HepG2 (cell line): ENCODE measurements at regions not wholly inside any gene's neighbourhood (a gene's known extent, or its start where the extent isn't known, plus 50 kb on each side); places are given as distances from the start of the nearest gene placed in this dataset.

Experiments
- ATAC-seq: fragments of 200-7000 bp; cut with Tn5 transposase; 3 replicates; pipeline ENCODE4 v1.9.1; 2020; ENCODE audit warnings: mild to moderate bottlenecking, moderate library complexity
- BruUV-seq: library from RNA; stranded (reverse); fragments of 400-500 nt; replicated peaks from 2 replicates; lab custom pipeline; 2021; lab: Mats Ljungman, UMichigan
- CTCF ChIA-PET: fragments of 300-600 bp; formaldehyde crosslinking; extraction: SDS; loops from one replicate; lab custom pipeline; 2021; ENCODE audit warnings: low total read pairs, inconsistent platforms, low intra/inter-chr PET ratio; lab: Yijun Ruan, JAX
- POLR2A ChIA-PET: fragments of 350-600 bp; sonication (Branson Sonifier 250); formaldehyde crosslinking; loops from one replicate; lab custom pipeline; 2020; ENCODE audit warnings: antibody characterized with exemption, inconsistent platforms; lab: Yijun Ruan, JAX
- DNase-seq: peaks from one replicate; pipeline ENCODE4 v3.0.0-alpha.2; 2015; ENCODE audit warnings: low spot score
- FAIRE-seq: peaks from 3 replicates; lab custom pipeline; 2011; peaks lifted over from hg19 to GRCh38; lab: Jason Lieb, UNC
- H2AFZ ChIP-seq: one replicate; pipeline ENCODE4 v1.6.1; 2011; ENCODE audit warnings: low read length, inconsistent platforms
- H3K27ac ChIP-seq: fragments of 300-600 bp; 3 replicates; pipeline ENCODE4 v1.8.0; 2011; ENCODE audit warnings: mixed run types, mild to moderate bottlenecking, mixed read lengths, low read length, inconsistent platforms; ENCODE audit not compliant: insufficient read depth; ENCODE audit errors: extremely low read length
- H3K27me3 ChIP-seq, 2 experiments: fragments of 200-600 bp in 1 of 2; 2 replicates in 1 of 2; 3 replicates in 1 of 2; pipeline versions ENCODE4 v1.6.0 to v1.8.0; 2011; ENCODE audit warnings: low read length in 2 of 2, mild to moderate bottlenecking in 2 of 2, moderate library complexity in 2 of 2, inconsistent platforms in 1 of 2; ENCODE audit not compliant: insufficient read depth in 2 of 2, control insufficient read depth in 1 of 2
- H3K36me3 ChIP-seq, 2 experiments: fragments of 200-600 bp in 1 of 2; replicated peaks in 1 of 2; 2 replicates in 1 of 2; 3 replicates in 1 of 2; pipeline versions ENCODE4 v1.5.1 to v1.8.0; 2011; ENCODE audit warnings: low read length in 2 of 2, inconsistent platforms in 1 of 2; ENCODE audit not compliant: insufficient read depth in 2 of 2, control insufficient read depth in 1 of 2
- H3K4me1 ChIP-seq: 2 replicates; pipeline ENCODE4 v1.5.1; 2012; ENCODE audit warnings: low read length, inconsistent platforms; ENCODE audit not compliant: insufficient read depth
- H3K4me2 ChIP-seq: 2 replicates; pipeline ENCODE4 v1.6.0; 2011; ENCODE audit warnings: low read depth, low read length, inconsistent platforms
- H3K4me3 ChIP-seq, 3 experiments: fragments of 200-600 bp in 1 of 3; sonication (generic), shearing (Covaris generic) in 1 of 3; replicated peaks in 1 of 3; 2 replicates each; pipeline ENCODE4 v1.5.1; 2011 to 2016; ENCODE audit warnings: low read length in 3 of 3, inconsistent platforms in 2 of 3, low read depth in 2 of 3, mild to moderate bottlenecking in 2 of 3, control low read depth in 1 of 3, mixed read lengths in 1 of 3; ENCODE audit not compliant: insufficient read depth in 1 of 3
- H3K79me2 ChIP-seq: one replicate; pipeline ENCODE4 v1.6.1; 2011; ENCODE audit warnings: low read length, inconsistent platforms; ENCODE audit not compliant: insufficient read depth
- H3K9ac ChIP-seq: 2 replicates; pipeline ENCODE4 v1.6.0; 2011; ENCODE audit warnings: mild to moderate bottlenecking, low read depth, low read length, inconsistent platforms; ENCODE audit not compliant: insufficient read depth
- H3K9me3 ChIP-seq: 2 replicates; pipeline ENCODE4 v1.5.1; 2012; ENCODE audit warnings: mild to moderate bottlenecking, low read length
- H4K20me1 ChIP-seq: 2 replicates; pipeline ENCODE4 v1.6.0; 2011; ENCODE audit warnings: inconsistent platforms, mild to moderate bottlenecking, low read length, moderate library complexity; ENCODE audit not compliant: insufficient read depth
- GABPB1 ChIP-seq: IDR thresholded peaks from 2 replicates; pipeline ENCODE4 v1.6.1; 2016; ENCODE audit warnings: mild to moderate bottlenecking, missing genetic modification reagents, moderate library complexity, missing compliant biosample characterization
- KLF16 ChIP-seq, 2 experiments: sonication (generic) in 1 of 2; formaldehyde crosslinking in 1 of 2; IDR thresholded peaks; 2 replicates each; pipeline versions ENCODE4 v1.6.1 to v1.8.0; 2016 to 2023; ENCODE audit warnings: missing genetic modification reagents in 2 of 2, missing compliant biosample characterization in 1 of 2
- MLX ChIP-seq: IDR thresholded peaks from 2 replicates; pipeline ENCODE4 v1.6.1; 2016
- NAIF1 ChIP-seq: sonication (generic); formaldehyde crosslinking; IDR thresholded peaks from 2 replicates; pipeline ENCODE4 v1.5.0; 2020; ENCODE audit warnings: mild to moderate bottlenecking, missing genetic modification reagents, borderline replicate concordance
- ZFP62 ChIP-seq: sonication (generic); formaldehyde crosslinking; IDR thresholded peaks from 2 replicates; pipeline ENCODE4 v1.4.0; 2020; ENCODE audit warnings: missing genetic modification reagents
- WGBS: methylation state at CpG from one replicate; pipeline ENCODE4 v1.1.6; 2017; ENCODE audit warnings: low lambda C conversion rate; 5-methylcytosine and 5-hydroxymethylcytosine counted together
- in situ Hi-C: cut with HindIII; loops from 2 replicates; pipeline ENCODE4 v1.10.0; 2017; ENCODE audit warnings: low pct_unique_long_range_greater_than_20kb; ENCODE audit not compliant: extremely low pct_ligation_motif_present
- intact Hi-C: fragments of 100-400 bp; cut with micrococcal nuclease; formaldehyde crosslinking; loops from one replicate; pipeline ENCODE4 v1.10.0; 2022; ENCODE audit not compliant: unreplicated experiment

GRCh38 chr2:175431101-175431946 is 249.8 kb upstream of the ATP5MC3 start:
- Histone ChIP-seq H3K4me1 (no peaks in the 10 kb centered on the region), H4K20me1 (no peaks in the 10 kb centered on the region), H3K4me2 (no peak overlapping the region), H2AFZ (no peak overlapping the region), H3K4me3 (no peak overlapping the region), H3K9ac (no peak overlapping the region)
- ChIA-PET POLR2A (no interaction called here), CTCF (no interaction called here)
- BruUV-seq = no TSS peak
- no peak for DNase-seq
- WGBS = 14% methylated on average over 4 of the region's 4 CpGs
- no peak for FAIRE-seq
- TF ChIP-seq MLX (no peak), NAIF1 (CRISPR knock-in tag) (no peak), KLF16 (CRISPR knock-in tag; IDR thresholded peaks at IDR 0.05) (no peak)
- TF ChIP-seq, all 625 proteins: peak for 0
- H3K79me2 ChIP-seq = no peaks in the 10 kb centered on the region
- no peak for ATAC-seq
- in situ Hi-C loops = no loop called here
- intact Hi-C loops = no loop called here
- no peaks in the 10 kb centered on the region for H3K36me3 ChIP-seq
- H3K9me3 ChIP-seq = 0 out of 2 replicates have a peak, but pooled peaks cover 7% of the 10 kb centered on the region
- H3K27me3 ChIP-seq = peaks cover 0 to 4% of the 10 kb centered on the region in 2 experiments; a peak in 1 of 5 replicates
- no peak overlapping the region for H3K27ac ChIP-seq

GRCh38 chr2:175430236-175430635 is 248.7 kb upstream of the ATP5MC3 start:
- 0% methylated on average over 1 of the region's 1 CpG for WGBS
- no peak for TF ChIP-seq GABPB1 (CRISPR knock-in tag)
- TF ChIP-seq ZFP62 (CRISPR knock-in tag) = no peak
- Histone ChIP-seq H3K4me2 (no peak overlapping the region), H2AFZ (no peak overlapping the region), H3K4me3 (no peak overlapping the region), H3K36me3 (no peaks in the 10 kb centered on the region), H3K27me3 (peaks cover 0 to 4% of the 10 kb centered on the region in 2 experiments; a peak in 1 of 5 replicates), H3K79me2 (no peaks in the 10 kb centered on the region), H3K4me1 (no peaks in the 10 kb centered on the region), H3K27ac (no peak overlapping the region), H4K20me1 (no peaks in the 10 kb centered on the region), H3K9ac (no peak overlapping the region), H3K9me3 (0 out of 2 replicates have a peak, but pooled peaks cover 7% of the 10 kb centered on the region)
- ChIA-PET CTCF (no interaction called here), POLR2A (no interaction called here)
- ATAC-seq (no peak), DNase-seq (no peak), FAIRE-seq (no peak)
- in situ Hi-C loops (no loop called here), intact Hi-C loops (no loop called here)
- no TSS peak for BruUV-seq
